CD4-positive, alpha-beta T cell (primary cell): ENCODE measurements at regions not wholly inside any gene's neighbourhood (a gene's known extent, or its start where the extent isn't known, plus 50 kb on each side); places are given as distances from the start of the nearest gene placed in this dataset.

Experiments used
- ATAC-seq: fragments of 200-7000 bp; cut with Tn5 transposase; one replicate; pipeline ENCODE4 v1.10.0; 2022; ENCODE audit warnings: mild to moderate bottlenecking; ENCODE audit not compliant: poor library complexity
- CTCF ChIA-PET: fragments of 350-600 bp; sonication (Branson Sonifier 250); formaldehyde crosslinking; loops from one replicate; lab custom pipeline; 2021; ENCODE audit warnings: antibody characterized with exemption, inconsistent platforms; lab: Charles Lee
- POLR2A ChIA-PET: fragments of 350-600 bp; sonication (Branson Sonifier 250); formaldehyde crosslinking; loops from one replicate; lab custom pipeline; 2021; ENCODE audit warnings: antibody characterized with exemption, inconsistent platforms; lab: Charles Lee
- DNase-seq, 14 experiments: peaks; one replicate each; pipeline ENCODE4 v3.0.0-alpha.2; 2013 to 2020; ENCODE audit warnings: mixed read lengths in 2 of 14
- H3K27ac ChIP-seq, 2 donors: one replicate each; pipeline versions ENCODE4 v1.5.1 to v1.7.0; 2013; ENCODE audit warnings: low read length in 2 of 2, low read depth in 1 of 2, mild to moderate bottlenecking in 1 of 2
- H3K27me3 ChIP-seq, 2 experiments: 1 replicate in 1 of 2; 2 replicates in 1 of 2; pipeline versions ENCODE4 v1.6.1 to v1.7.0; 2013; ENCODE audit warnings: low read length in 2 of 2, control low read depth in 1 of 2, mild to moderate bottlenecking in 1 of 2, moderate library complexity in 1 of 2; ENCODE audit not compliant: insufficient read depth in 2 of 2, control insufficient read depth in 1 of 2
- H3K36me3 ChIP-seq: one replicate; pipeline ENCODE4 v1.6.1; 2013; ENCODE audit warnings: low read length, control low read depth; ENCODE audit not compliant: insufficient read depth
- H3K4me1 ChIP-seq: one replicate; pipeline ENCODE4 v1.6.1; 2013; ENCODE audit warnings: low read length, control low read depth; ENCODE audit not compliant: insufficient read depth
- H3K4me3 ChIP-seq: one replicate; pipeline ENCODE4 v1.5.1; 2013; ENCODE audit warnings: mild to moderate bottlenecking, low read length, moderate library complexity
- H3K9me3 ChIP-seq, 2 experiments: 1 replicate in 1 of 2; 2 replicates in 1 of 2; pipeline versions ENCODE4 v1.6.1 to v1.7.0; 2013; ENCODE audit warnings: low read length in 2 of 2, mild to moderate bottlenecking in 2 of 2, control low read depth in 1 of 2, moderate library complexity in 1 of 2; ENCODE audit not compliant: control insufficient read depth in 1 of 2, insufficient read depth in 1 of 2
- H3K27ac Mint-ChIP-seq: one replicate; pipeline ENCODE4 v1.8.0; 2020; ENCODE audit warnings: mixed read lengths
- H3K27me3 Mint-ChIP-seq: one replicate; pipeline ENCODE4 v1.8.0; 2021; ENCODE audit warnings: mixed read lengths
- H3K36me3 Mint-ChIP-seq: one replicate; pipeline ENCODE4 v1.8.0; 2021; ENCODE audit warnings: low read depth, mixed read lengths
- H3K4me1 Mint-ChIP-seq: one replicate; pipeline ENCODE4 v1.8.0; 2021; ENCODE audit warnings: low read depth, mixed read lengths
- H3K4me3 Mint-ChIP-seq: one replicate; pipeline ENCODE4 v1.8.0; 2020; ENCODE audit warnings: mild to moderate bottlenecking, mixed read lengths
- H3K9me3 Mint-ChIP-seq: one replicate; pipeline ENCODE4 v1.8.0; 2020; ENCODE audit warnings: mixed read lengths
- CTCF ChIP-seq: fragments of 200-600 bp; IDR thresholded peaks from one replicate; pipeline ENCODE4 v1.8.0; 2022; ENCODE audit warnings: antibody characterized with exemption, mild to moderate bottlenecking
- intact Hi-C, 2 experiments: fragments of 100-400 bp; cut with DNase I in 1 of 2; cut with micrococcal nuclease in 1 of 2; formaldehyde crosslinking; loops; one replicate each; pipeline versions ENCODE4 v1.15.1 to v1.9.0; 2023 to 2025; cut with DNase I, micrococcal nuclease

- H3K27me3 Mint-ChIP-seq, result no peaks in the 10 kb centered on the region
- CTCF ChIA-PET, result no interaction called here
Measured at GRCh38 chr7:68619526-68619925, 978.7 kb upstream of the AUTS2 start.

GRCh38 chr7:68622500-68622899 is 975.8 kb upstream of the AUTS2 start:
- Histone ChIP-seq H3K4me1 (no peaks in the 10 kb centered on the region), H3K27me3 (no peaks in the 10 kb centered on the region), H3K9me3 (peaks cover 0 to 10% of the 10 kb centered on the region in 2 experiments), H3K4me3 (no peak overlapping the region), H3K36me3 (no peaks in the 10 kb centered on the region), H3K27ac (no peak overlapping the region)
- no peak overlapping the region for H3K27ac Mint-ChIP-seq
- H3K36me3 Mint-ChIP-seq, result no peaks in the 10 kb centered on the region
- CTCF ChIA-PET, result no interaction called here
- no peak for ATAC-seq
- POLR2A ChIA-PET, result no interaction called here
- intact Hi-C loops, result no loop called here
- no peak overlapping the region for H3K4me3 Mint-ChIP-seq
- H3K27me3 Mint-ChIP-seq, result no peaks in the 10 kb centered on the region
- H3K9me3 Mint-ChIP-seq, result peaks cover 5% of the 10 kb centered on the region
- no peaks in the 10 kb centered on the region for H3K4me1 Mint-ChIP-seq
- DNase-seq, result no peak
- TF ChIP-seq CTCF, result no peak

More at GRCh38 chr7:68619526-68619925, 978.7 kb upstream of the AUTS2 start:
- ATAC-seq (no peak), DNase-seq (no peak)
- Mint-ChIP-seq H3K36me3 (no peaks in the 10 kb centered on the region), H3K9me3 (peaks cover 16% of the 10 kb centered on the region), H3K4me1 (no peaks in the 10 kb centered on the region), H3K27ac (no peak overlapping the region), H3K4me3 (no peak overlapping the region)
- intact Hi-C loops, result no loop called here
- Histone ChIP-seq H3K9me3 (peaks cover 0 to 15% of the 10 kb centered on the region in 2 experiments), H3K27ac (no peak overlapping the region), H3K27me3 (no peaks in the 10 kb centered on the region), H3K4me3 (no peak overlapping the region), H3K4me1 (no peaks in the 10 kb centered on the region), H3K36me3 (no peaks in the 10 kb centered on the region)
- TF ChIP-seq CTCF, result no peak
- POLR2A ChIA-PET, result interaction anchor here (0.6 kb wide), 1 partner anchor 872 kb away, joined by 3 read pairs; no protein-coding TSS in a partner anchor

GRCh38 chr7:68623030-68623429 is 975.2 kb upstream of the AUTS2 start:
- no peaks in the 10 kb centered on the region for H3K36me3 Mint-ChIP-seq
- H3K36me3 ChIP-seq, result no peaks in the 10 kb centered on the region
- H3K27ac Mint-ChIP-seq, result no peak overlapping the region
- no peak overlapping the region for H3K27ac ChIP-seq
- no peaks in the 10 kb centered on the region for H3K4me1 Mint-ChIP-seq
- H3K9me3 Mint-ChIP-seq, result peaks cover 4% of the 10 kb centered on the region
- no peaks in the 10 kb centered on the region for H3K4me1 ChIP-seq
- TF ChIP-seq CTCF, result no peak
- DNase-seq (no peak), ATAC-seq (no peak)
- no peak overlapping the region for H3K4me3 ChIP-seq
- intact Hi-C loops, result no loop called here
- H3K4me3 Mint-ChIP-seq, result no peak overlapping the region
- ChIA-PET CTCF (no interaction called here), POLR2A (no interaction called here)
- H3K9me3 ChIP-seq, result peaks cover 0 to 10% of the 10 kb centered on the region in 2 experiments
- no peaks in the 10 kb centered on the region for H3K27me3 ChIP-seq
- H3K27me3 Mint-ChIP-seq, result no peaks in the 10 kb centered on the region
